ENCODE measurements at regions not wholly inside any gene's neighbourhood (a gene's known extent, or its start where the extent isn't known, plus 50 kb on each side); places are given as distances from the start of the nearest gene placed in this dataset.

DNA sequence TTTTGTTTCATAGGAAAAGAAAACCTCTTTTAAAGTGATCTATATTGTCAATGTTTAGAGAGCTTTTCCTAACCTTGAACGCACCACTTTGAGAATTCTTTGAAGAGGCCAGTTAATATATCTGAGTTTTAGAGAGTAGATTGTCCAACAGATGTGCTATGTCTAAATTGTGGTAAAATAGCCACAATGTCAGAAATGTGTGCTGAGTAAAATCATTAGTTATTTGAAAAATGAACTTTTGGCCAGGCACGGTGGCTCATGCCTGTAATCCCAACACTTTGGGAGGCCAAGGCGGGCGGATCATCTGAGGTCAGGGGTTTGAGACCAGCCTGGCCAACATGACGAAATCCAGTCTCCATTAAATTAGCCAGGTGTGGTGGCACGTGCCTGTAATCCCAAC is 61.6 kb upstream of the KIAA1217 start:
- no peak for TF ChIP-seq POLR2A (IDR thresholded peaks at IDR 0.05)
- TF ChIP-seq, protein P1, sequence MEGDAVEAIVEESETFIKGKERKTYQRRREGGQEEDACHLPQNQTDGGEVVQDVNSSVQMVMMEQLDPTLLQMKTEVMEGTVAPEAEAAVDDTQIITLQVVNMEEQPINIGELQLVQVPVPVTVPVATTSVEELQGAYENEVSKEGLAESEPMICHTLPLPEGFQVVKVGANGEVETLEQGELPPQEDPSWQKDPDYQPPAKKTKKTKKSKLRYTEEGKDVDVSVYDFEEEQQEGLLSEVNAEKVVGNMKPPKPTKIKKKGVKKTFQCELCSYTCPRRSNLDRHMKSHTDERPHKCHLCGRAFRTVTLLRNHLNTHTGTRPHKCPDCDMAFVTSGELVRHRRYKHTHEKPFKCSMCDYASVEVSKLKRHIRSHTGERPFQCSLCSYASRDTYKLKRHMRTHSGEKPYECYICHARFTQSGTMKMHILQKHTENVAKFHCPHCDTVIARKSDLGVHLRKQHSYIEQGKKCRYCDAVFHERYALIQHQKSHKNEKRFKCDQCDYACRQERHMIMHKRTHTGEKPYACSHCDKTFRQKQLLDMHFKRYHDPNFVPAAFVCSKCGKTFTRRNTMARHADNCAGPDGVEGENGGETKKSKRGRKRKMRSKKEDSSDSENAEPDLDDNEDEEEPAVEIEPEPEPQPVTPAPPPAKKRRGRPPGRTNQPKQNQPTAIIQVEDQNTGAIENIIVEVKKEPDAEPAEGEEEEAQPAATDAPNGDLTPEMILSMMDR (IDR thresholded peaks at IDR 0.05): no peak
- no peak overlapping the region for H3K27ac ChIP-seq
- WGBS (ENCODE audit: insufficient coverage, low coverage, low lambda C conversion rate, missing lambda C conversion rate): 71% methylated on average over 2 of the region's 6 CpGs
- no peak for DNase-seq
- no peak overlapping the region for H3K4me3 ChIP-seq
- ATAC-seq: no peak
- intact Hi-C loops (cut with DNase I): no loop called here
- H3K36me3 ChIP-seq: no peaks in the 10 kb centered on the region
- H3K4me1 ChIP-seq: no peaks in the 10 kb centered on the region
- no peaks in the 10 kb centered on the region for H3K27me3 ChIP-seq
- no peaks in the 10 kb centered on the region for H3K9me3 ChIP-seq

- WGBS (ENCODE audit: insufficient coverage, low coverage, low lambda C conversion rate, missing lambda C conversion rate): 48% methylated on average over 2 of the region's 2 CpGs
- Histone ChIP-seq H3K4me1 (no peaks in the 10 kb centered on the region), H3K9me3 (no peaks in the 10 kb centered on the region), H3K36me3 (no peaks in the 10 kb centered on the region), H3K27me3 (no peaks in the 10 kb centered on the region), H3K27ac (no peak overlapping the region), H3K4me3 (no peak overlapping the region)
- DNase-seq: no peak
- no peak for TF ChIP-seq POLR2A (IDR thresholded peaks at IDR 0.05)
- TF ChIP-seq, protein P1 (IDR thresholded peaks at IDR 0.05): no peak
- no peak for ATAC-seq
- intact Hi-C loops (cut with DNase I): no loop called here
Observed at GRCh38 chr10:24149640-24150039, 59.3 kb upstream of the KIAA1217 start.

- Histone ChIP-seq H3K4me1 (no peaks in the 10 kb centered on the region), H3K36me3 (no peaks in the 10 kb centered on the region), H3K27ac (no peak overlapping the region), H3K27me3 (no peaks in the 10 kb centered on the region), H3K4me3 (no peak overlapping the region), H3K9me3 (no peaks in the 10 kb centered on the region)
- no peak for ATAC-seq
- DNase-seq: no peak
- intact Hi-C loops (cut with DNase I): no loop called here
- TF ChIP-seq, protein P1 (IDR thresholded peaks at IDR 0.05): no peak
- no peak for TF ChIP-seq POLR2A (IDR thresholded peaks at IDR 0.05)
- 33% methylated on average over 3 of the region's 3 CpGs for WGBS (ENCODE audit: insufficient coverage, low coverage, low lambda C conversion rate, missing lambda C conversion rate)
Observed at GRCh38 chr10:24150853-24151252, 58.1 kb upstream of the KIAA1217 start.

DNA sequence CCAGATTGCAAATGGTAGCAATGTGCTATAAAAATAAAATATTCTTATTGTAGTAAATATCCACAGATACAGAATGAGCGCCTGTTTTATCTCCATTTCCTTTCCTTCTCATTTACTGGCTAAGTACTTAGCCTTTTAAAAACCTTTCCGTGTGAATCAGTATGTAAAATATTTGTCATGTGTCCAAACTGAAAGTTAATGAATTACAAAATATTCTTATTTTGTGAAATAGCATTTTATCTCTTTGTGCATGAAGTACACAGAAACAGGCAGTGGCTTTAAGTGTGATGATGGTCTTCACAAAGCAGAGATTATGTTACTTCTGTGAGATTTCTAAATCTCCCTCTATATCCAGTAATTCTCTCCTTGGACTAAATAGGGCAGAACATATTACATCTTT is 56.7 kb upstream of the KIAA1217 start:
- ATAC-seq (no peak), DNase-seq (no peak)
- no peak overlapping the region for H3K27ac ChIP-seq
- intact Hi-C loops (cut with DNase I): no loop called here
- H3K4me1 ChIP-seq: no peaks in the 10 kb centered on the region
- no peaks in the 10 kb centered on the region for H3K9me3 ChIP-seq
- no peak for TF ChIP-seq POLR2A (IDR thresholded peaks at IDR 0.05)
- TF ChIP-seq, protein P1 (IDR thresholded peaks at IDR 0.05): no peak
- H3K27me3 ChIP-seq: no peaks in the 10 kb centered on the region
- H3K36me3 ChIP-seq: no peaks in the 10 kb centered on the region
- H3K4me3 ChIP-seq: no peak overlapping the region
- 20% methylated on average over 2 of the region's 2 CpGs for WGBS (ENCODE audit: insufficient coverage, low coverage, low lambda C conversion rate, missing lambda C conversion rate)

DNA sequence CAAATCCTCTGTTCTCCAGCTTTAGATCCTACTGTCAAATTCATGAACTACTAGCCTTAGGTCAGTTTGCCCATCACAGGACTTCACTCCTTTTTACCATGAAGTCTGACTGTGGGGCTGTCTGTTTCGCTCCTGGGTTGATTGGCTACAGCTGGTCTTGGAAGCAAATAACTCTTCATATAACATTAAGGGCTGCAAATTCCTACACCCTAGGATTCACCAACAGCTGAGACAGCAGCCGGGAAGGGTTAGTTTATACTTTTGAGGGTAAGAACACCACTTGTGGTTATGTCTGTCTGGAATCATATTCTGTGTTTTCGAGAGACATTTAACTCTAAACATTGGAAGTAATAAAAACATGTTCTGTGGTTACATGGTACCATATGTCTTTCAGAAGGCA is 55.9 kb upstream of the KIAA1217 start:
- TF ChIP-seq, protein P1 (IDR thresholded peaks at IDR 0.05): no peak
- TF ChIP-seq POLR2A (IDR thresholded peaks at IDR 0.05): no peak
- H3K4me3 ChIP-seq: no peak overlapping the region
- H3K36me3 ChIP-seq: no peaks in the 10 kb centered on the region
- no peaks in the 10 kb centered on the region for H3K9me3 ChIP-seq
- ATAC-seq: no peak
- 61% methylated on average over 3 of the region's 3 CpGs for WGBS (ENCODE audit: insufficient coverage, low coverage, low lambda C conversion rate, missing lambda C conversion rate)
- no peak for DNase-seq
- no peak overlapping the region for H3K27ac ChIP-seq
- H3K27me3 ChIP-seq: no peaks in the 10 kb centered on the region
- intact Hi-C loops (cut with DNase I): no loop called here
- H3K4me1 ChIP-seq: no peaks in the 10 kb centered on the region
